ENCODE measurements at regions not wholly inside any gene's neighbourhood (a gene's known extent, or its start where the extent isn't known, plus 50 kb on each side); places are given as distances from the start of the nearest gene placed in this dataset.
A peak's percentile ranks its signal among the peaks of the same experiment; 100 is the strongest.
"Not testable (repeated sequence)": the region's sequence is repeated elsewhere in the genome, so short reads cannot be mapped to it uniquely, and the experiment has no call there.

DNA sequence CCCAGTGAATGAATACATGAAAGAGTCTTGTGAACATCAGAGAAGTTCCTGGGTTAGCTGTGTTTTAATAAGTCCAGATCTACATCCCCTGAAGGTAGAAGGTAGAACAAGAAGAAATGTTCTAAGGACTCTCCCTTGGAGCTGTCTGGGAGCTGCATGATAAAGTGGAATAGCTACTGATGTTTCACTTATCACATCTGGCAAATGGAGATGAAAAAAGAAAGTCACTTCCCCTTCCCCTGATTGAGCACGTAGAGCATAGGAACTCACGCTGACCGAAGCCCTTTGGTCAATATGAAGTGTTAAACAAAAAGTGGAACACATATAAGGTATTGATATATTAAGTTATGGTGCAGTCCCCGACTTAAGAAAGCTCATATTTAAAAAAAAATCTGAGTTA is 53.2 kb upstream of the PARP1 start:
- no peak for DNase-seq (ENCODE audit: low spot score)

DNA sequence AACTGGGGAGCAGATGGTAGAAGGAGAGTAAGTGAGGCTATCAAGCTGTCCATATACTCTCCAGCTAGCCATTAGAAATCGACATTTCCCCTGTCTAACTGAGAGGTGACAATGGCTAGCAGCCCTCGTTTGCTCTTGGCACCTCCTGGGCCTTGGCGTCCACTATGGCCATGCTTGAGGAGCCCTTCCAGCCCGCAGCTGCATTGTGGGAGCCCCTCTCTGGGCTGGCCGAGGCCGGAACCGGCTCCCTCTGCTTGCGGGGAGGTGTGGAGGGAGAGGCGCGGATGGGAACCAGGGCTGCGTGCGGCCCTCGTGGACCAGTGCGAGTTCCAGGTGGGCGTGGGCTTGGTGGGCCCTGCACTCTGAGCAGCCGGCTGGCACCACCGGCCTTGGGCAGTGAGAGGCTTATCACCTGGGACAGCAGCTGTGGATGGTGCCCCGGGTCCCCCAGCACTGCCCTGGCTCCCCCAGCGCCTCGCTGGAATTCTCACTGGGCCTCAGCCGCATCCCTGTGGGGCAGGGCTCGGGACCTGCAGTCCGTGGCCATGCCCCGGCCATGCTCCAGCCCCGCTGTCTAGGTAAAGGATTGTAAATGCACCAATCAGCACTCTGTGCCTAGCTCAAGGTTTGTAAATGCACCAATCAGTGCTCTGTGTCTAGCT is 56.2 kb upstream of the PARP1 start:
- no peak for DNase-seq (ENCODE audit: low spot score)

DNA sequence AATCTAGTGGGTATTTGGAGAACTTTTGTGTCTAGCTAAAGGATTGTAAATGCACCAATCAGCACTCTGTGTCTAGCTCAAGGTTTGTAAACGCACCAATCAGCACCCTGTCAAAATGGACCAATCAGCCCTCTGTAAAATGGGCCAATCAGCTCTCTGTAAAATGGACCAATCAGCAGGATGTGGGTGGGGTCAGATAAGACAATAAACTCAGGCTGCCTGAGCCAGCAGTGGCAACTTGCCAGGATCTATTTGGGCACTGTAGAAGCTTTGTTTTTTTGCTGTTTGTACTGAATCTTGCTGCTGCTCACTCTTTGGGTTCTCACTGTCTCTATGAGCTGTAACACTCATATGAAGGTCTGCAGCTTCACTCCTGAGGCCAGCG is 56.7 kb upstream of the PARP1 start:
- not testable (repeated sequence) for DNase-seq (ENCODE audit: low spot score)

DNA sequence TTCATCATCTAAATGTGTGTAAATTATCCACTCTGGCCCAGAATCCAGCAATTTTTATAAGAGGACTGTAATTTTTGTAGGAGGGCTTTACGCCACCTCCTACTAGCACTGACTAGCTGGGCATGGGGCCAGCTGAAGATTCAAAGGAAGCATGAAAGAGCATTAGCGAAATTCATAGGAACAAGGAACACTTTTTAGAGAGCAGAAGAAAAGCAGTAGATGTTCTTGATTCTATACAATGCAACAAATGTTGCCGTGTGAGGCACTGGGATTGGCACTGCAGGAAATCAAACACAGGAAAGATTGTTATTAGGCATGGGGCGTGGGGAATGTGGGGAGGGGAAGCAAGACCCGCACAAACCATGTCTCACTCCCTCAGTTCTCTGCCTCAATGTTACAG is 58.4 kb upstream of the PARP1 start:
- DNase-seq (ENCODE audit: low spot score), result no peak

DNA sequence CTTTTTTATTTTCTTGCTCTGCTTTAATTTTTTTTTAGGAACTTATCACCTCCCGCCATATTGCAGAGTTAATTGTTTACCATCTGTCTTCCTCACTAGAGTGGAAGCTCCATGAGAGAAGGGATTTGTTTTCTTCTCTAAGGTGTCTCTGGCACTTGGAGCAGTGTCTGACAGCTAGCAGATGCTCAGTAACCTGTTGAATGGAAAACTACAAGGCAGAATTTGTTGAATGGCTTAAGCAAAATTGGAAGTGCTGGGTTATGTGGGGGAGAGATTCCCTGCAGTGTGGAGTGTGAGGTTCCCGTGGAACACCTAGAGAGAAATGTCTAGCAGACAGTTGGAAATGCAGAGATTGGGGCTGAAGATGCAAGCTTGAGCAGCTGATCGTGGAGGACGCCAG is 59.5 kb upstream of the PARP1 start:
- no peak for DNase-seq (ENCODE audit: low spot score)

DNA sequence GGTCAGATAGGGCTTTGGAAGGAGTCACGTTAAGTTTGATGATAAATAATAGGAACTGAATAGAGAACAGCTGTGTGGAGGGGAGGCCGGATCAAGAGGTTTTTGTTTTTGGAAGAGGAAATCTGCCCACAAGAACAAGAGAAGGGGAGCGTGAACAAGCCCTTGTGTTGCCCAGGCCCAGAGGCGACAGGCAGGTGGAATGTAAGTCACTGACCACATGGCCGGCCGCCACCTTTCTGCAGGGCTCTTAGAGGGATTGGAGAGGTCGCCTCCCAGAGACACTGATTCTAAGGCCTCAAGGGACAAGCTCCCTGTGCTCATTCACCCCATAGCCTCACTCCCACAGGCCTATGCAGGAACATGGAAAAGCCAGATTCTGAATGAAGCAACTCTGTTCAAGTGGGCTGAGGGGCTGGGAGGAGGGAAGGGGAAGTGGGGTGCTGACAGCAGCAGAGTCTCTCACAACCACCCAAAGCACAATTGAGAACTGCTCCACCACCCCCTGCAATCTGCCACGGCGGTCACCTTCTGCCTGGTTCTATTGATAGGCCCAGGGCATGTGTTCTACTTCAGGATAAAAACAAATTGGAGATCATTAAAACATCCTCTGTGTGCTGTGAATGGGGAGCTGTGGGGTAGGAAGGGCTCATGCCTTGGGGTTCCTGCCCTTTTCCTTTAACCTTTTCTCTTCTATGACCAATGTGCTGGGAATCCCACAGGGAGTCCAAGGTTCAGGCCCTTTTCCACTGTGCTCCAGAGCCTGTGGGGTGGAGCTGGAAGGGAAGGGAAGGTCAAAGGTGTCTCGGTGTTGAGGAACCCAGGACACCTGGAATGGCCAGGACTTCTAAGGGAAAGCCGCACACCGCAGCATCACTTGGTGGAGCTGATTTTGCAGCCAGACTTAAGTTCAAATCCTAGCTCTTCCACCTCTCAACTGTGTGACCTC is 63.3 kb upstream of the PARP1 start:
- no peak for DNase-seq (ENCODE audit: low spot score)

DNA sequence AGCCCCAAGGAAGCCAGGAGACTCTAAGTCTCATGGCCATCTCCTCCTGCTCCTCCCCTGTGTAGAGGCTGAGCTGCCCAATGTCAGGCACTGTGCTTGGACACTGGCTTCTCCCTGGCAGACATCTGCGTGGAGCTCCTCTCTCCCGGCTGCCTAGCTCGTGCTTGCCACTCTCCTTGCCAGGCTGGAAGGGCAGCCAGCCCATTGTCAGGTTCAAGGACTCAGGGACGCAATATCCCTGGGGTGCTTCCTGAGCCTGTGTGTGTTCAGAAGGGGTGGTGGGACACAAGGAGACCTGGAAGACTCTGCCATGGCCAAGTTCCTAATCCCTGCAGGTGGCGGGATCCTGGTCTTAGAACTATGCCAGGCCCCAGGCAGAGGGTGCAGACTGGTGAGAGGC is 65.4 kb upstream of the PARP1 start:
- no peak for DNase-seq (ENCODE audit: low spot score)

DNA sequence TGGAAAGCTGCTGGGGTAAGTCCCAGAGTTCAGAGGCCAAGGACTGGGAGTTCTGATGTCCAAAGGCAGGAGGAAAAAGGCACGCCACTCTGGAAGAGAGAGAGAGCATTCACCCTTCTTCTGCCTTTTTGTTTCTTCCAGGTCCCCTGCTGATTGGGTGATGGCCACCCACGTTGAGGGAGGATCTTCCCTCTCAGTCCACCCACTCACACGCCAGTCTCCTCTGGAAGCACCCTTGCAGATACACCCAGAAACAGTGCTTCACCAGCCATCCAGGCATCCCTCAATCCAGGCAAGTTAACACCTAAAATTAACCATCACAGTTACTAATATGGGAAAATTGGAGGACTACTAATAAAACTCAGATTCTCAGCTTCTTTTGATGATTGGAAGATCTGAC is 66.1 kb upstream of the PARP1 start:
- DNase-seq (ENCODE audit: low spot score), result no peak

DNA sequence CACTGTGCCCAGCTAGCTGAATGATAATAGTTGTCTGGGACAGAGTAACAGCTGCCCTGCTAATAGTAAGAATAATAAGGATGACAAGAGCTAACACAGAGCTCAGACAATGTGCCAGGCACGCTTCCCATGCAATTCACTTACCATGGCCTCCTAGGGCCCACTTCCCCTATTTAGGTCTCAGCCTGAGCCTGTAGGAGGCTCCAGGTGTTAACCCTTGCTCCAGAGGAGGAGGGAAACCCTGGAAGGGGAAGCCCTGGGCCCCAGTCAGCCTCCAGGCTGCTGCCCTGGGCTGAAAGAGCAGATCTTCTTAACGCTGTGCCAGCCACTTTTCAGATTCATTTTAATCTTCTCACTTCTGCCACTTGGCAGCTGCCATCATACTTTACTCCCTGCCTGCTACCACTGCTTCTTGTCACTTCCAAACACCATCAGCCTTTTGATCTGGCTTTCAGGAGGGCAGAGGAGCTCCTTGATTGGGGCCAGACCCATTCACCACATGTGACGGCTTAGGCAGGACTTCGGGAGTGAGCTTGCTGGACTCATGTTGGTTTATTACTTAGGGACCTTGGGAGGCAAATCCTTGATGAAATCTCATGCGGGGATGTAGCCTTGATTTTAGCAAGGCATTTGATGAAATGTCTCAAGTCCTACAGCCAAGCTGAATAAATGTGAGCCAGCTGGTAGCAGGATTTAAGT is 66.7 kb upstream of the PARP1 start:
- DNase-seq (ENCODE audit: low spot score), result no peak

DNA sequence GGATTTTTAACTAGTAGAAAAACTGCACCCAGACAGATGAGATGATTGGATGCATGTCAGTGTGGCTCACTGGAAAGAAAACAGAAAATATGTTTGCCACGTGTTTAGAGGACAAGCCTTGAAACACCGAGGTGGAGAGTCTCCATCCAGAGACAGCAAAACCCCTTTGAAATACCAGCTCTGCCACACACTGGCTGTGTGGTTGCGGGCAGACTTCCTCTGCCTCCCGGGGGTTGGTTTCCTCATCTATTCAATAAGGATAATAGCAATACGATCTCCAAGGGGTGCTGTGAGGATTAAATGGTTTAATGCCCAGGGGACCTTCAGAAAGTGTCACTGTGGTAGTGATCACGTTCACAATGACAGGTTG is 67.2 kb upstream of the PARP1 start:
- DNase-seq (ENCODE audit: low spot score), result no peak

DNA sequence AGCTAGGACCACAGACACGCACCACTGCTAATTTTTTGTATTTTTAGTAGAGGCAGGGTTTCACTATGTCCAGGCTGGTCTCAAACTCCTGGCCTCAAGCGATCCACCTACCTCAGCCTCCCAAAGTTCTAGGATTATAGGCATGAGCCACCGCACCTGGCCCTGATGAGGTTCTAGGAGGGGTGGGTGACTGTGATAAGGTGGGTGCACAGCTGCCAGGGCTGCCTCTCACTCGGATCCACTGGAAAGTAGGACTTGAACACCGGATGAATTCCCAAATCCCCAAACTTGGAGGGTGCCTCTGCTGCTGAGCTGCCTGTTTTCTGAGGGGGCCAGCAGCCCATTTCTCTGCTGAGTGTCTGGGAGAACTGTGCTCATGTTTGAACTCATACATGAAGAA is 68.2 kb upstream of the PARP1 start:
- DNase-seq (ENCODE audit: low spot score), result no peak

DNA sequence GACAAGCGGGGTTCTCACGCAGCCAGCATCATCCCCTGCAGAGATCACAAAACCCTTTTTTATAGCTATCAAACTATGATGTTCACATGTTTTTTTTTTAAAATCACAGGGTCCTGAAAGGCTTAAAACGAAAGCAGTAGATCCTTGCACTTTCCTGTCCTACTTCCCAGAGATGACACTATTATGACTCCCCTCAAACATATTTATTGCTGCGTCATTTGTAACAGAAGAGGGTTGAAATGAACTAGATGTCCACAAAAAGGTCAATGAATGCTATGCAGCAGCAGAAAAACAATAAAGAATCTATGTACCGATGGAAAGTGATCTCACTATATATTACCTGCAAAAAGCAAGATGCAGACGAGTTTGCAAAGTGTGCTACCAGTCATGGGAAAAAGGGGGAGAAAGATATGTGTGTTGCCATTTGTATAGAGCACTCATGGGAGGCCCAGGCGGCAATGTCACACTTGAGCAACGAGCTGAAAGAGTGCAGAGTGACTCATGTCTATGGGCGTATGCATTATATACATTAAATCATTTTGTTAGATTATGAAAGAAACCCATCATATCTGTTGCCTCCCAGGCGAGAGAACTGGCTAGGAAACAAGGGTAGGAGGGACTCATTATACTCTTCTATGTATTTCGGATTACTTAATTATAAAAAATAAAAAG is 68.9 kb upstream of the PARP1 start:
- no peak for DNase-seq (ENCODE audit: low spot score)

DNA sequence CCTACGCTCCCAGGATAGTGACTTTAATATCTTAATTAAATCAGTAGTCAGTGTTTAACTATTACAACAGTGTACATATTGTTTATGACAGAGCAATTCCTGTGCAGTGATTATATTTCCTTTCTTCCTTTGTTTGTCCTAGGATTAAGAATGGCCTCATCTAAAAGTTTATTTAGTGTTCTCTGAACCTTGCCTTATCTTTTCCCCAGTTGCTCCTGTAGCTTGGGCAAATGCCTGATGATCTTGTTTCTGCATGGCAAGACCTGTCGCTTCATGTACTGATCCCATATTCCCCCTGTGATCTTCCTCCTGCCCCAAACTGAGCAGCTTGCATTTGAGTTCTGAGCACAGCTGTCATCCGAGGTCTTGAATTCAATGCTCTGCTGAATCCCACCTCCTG is 69.1 kb upstream of the STUM start:
- DNase-seq (ENCODE audit: low spot score), result no peak

DNA sequence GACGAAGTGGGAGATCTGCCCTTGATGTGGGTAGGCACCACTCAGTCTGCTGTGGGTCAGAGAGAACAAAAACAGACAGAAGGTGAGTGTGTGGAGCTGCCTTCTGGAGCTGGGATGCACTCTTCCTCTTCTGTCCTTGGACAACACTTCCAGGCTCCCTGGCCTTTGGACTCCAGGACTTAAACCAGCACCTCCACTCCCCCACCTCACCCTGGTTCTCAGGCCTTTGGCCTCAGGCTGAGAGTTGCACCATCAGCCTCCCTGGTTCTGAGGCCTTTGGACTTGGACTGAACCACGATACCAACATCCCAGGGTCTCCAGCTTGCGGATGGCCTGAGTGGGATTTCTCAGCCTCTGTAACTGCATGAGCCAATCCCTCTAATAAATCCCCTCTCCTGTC is 68.1 kb upstream of the STUM start:
- DNase-seq (ENCODE audit: low spot score), result no peak

DNA sequence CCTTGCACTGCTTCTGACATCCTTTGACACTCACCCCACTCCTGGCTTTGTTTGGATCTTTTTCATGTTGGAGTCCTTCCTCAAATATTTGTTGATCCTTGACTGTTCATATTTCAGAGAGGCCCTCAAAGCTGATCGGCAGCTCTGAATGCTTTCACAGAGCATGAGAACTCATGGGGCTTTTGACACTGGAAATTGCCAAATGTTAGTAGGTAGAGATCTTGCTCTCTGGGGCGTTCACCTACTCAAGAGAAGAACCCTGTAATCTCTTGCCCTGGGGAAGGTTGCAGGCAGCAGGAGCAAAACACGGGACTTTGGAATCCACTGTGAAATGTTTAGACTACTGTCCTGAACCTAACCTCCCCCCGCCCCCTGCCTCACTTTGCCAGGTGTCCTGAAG is 67.4 kb upstream of the STUM start:
- DNase-seq (ENCODE audit: low spot score), result no peak

DNA sequence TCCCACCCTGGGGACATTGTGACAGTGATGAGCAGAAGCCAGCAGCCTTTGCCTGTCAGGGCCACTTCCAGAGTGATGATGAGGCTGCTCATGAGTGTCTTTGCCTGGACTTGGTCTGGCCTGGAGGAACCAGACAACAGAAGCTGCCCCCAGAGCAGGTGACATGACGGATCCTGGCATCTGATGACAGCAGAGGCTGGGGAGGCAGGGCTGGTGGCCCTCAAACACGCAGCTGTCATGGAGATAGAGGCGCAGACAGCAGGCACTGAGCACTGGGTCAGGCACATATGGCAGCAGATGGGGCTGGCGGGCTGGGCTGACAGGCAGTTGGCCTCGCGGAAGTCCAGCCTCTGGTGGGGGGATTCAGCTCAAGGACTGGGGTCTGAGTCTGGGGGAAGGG is 66.4 kb upstream of the STUM start:
- DNase-seq (ENCODE audit: low spot score), result no peak

DNA sequence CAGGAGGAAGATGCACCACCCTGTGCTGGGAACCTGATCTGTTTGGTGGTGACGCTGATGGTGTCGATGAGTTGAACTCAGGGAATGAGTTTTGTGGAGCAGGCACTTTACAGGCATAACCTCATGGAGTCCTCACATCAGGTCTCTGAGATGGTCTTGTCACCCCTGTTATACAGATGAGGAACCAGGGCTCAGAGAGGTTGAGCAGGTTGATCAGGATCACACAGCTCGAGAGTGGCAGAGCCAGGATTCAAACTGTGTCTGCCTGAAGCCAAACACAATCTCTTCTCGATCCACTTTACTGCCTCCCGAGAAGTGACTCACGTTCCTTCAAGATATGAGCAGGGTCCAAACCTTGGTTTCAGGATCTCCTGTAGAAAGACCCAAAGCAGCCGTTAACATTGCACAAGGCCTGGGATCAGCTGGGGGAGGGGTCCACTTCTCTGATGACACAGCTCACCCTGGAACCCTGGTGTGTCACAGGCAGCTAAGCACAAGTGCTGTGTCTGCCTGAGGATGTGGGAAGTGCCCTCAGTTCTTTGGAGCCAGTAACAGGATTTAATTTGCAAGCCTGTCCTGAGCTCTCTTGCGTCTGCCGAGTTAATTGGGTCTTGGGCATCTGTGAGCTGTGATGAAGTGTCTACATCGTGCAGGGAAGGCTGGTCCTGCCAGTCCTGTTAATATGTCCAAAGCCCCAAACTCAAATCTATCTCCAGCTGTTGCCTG is 65.4 kb upstream of the STUM start:
- no peak for DNase-seq (ENCODE audit: low spot score)

DNA sequence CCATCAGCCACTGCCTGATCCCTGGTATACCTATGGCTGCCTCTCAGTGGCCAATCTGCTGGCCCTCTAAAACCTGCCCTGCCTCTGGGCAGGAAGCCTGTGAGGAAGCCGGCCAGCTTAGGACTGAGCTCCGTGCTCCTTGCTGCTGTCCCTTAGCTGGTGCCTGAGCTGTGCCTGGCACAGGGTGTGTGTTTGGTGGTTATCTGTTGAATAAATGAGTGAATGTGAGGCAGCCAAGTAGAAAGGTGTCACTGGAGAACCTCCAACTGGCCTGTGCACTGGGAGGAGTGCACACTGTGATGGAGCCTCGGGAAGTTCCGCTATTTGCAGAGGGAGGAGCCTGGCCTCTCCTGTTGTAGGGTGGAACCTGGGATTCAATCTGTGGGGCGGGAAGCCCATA is 63.4 kb upstream of the STUM start:
- no peak for DNase-seq (ENCODE audit: low spot score)

DNA sequence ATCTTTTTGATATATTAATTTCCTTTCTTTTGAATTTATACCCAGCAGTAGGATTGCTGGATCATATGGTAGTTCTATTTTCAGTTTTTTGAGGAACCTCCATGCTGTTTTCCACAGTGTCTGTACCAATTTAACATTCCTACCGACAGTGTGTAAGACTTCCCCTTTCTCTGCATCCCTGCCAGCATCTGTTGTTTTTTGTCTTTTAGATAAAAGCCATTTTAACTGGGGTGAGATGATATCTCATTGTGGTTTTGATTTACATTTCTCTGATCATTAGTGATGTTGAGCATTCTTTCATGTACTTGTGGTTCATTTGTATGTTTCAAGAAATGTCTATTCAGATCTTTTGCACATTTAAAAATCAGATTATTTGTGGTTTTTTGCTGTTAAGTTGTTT is 62.4 kb upstream of the STUM start:
- DNase-seq (ENCODE audit: low spot score), result no peak

DNA sequence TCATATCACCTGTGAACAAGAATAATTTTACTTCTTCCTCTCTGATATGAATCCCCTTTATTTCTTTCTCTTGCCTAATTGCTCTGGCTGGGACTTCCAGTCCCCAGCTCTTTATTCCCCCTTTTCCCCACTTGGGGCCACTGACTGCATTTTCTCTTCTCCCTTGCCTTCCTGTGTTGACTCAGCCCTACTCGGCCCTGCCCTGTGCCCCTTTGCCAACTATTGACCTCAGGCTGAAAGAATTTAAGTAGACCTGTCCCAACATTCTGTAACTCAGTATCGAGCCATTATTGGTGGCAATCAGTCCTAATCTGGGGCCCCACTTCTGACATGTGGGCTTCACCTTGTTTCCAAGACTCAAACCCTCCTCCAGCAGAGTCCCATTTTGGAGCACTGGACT is 60.6 kb upstream of the STUM start:
- DNase-seq (ENCODE audit: low spot score), result no peak

DNA sequence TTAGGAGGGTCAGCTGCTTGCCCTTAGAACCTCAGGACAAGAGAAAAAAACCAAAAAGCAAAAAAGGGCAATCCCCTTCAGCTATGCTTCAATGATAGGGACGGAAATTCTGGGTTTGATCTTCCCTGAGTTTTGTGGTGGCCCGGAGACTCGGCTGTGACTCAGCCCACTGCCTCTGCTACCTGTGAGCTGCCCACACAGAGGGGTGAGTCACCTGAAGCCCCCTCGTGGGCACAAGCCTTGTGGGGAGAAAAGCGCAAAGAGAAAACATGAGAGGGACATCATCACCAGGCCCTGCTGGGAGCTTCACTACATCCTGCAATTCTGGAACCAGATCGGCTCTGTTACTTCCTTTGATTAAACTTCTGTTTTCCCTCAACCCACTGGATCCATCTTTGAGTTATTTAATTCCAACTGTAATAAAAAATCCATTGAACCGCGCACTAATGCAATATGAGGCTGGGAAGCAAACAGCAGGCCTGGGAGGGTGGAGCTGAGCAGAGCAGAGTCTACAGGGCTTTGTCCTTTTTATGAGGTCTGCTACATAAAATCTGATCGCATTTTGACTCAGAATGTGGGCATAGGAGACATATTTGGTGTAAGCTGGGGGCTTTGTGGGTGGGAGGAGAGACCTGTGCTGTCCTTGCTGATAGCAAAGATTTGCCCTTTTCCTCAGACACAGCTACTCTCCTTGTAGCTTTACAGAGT is 58.7 kb upstream of the STUM start:
- peak; percentile 13 for DNase-seq (ENCODE audit: low spot score)

All from ecto neural progenitor cell (in vitro differentiated cells).